ENCODE measurements at regions not wholly inside any gene's neighbourhood (a gene's known extent, or its start where the extent isn't known, plus 50 kb on each side); places are given as distances from the start of the nearest gene placed in this dataset.
"Not testable (repeated sequence)": the region's sequence is repeated elsewhere in the genome, so short reads cannot be mapped to it uniquely, and the experiment has no call there.

DNA sequence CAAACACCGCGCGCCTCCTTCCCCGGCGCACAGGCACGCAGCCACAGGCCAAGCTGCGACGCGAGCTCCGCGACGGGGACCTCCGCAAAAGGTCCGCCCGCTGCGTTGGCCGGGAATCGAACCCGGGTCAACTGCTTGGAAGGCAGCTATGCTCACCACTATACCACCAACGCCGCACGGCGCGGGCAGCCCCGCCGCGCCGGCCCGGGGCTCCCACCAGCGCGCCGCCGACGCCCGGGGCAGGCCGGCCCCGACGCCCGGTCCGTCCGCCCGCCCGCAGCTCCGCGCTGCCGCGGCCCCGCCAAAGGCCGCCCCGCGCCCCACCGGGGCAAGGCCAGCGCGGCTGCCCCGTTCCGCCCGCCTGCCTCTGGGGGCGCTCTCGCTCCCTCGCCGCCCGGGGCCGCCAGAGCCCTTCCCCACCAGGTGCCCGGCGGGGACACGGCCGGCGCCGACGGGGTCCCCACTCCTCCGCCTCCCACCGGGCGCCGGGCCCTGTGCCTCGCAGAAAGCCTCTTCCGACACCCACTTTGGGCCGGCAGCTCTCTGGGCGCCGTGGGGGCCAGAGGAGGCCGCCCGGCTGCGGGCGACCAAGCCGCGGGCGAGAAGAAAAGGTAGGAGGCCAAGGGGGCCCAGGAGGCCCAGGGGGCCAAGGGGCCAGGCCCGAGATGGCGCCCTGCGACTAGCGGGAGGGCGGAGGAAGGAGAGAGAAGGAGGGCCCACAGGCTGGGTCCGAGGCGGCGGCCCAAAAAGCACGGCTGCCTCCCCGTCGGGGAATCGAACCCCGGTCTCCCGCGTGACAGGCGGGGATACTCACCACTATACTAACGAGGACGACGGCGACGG lies 50.2 kb upstream of the FCGR2A start:
- H4K5ac ChIP-seq (ENCODE audit: insufficient read length, low read depth, low read length); H3K23ac ChIP-seq (ENCODE audit: insufficient read length); FAIRE-seq; H3K36me3 ChIP-seq (ENCODE audit: control insufficient read depth in 2 of 4, insufficient read depth in 4 of 4, low read length in 3 of 4); H3K18ac ChIP-seq (ENCODE audit: extremely low read depth, low read length); H4K8ac ChIP-seq (ENCODE audit: extremely low read depth, insufficient read depth, low read length); H3K4me3 ChIP-seq (ENCODE audit: extremely low read depth in 1 of 4, insufficient read depth in 2 of 4, low read depth in 3 of 4, low read length in 4 of 4); DNase-seq (ENCODE audit: low read depth in 1 of 2, low spot score in 2 of 2); H3K4me2 ChIP-seq (ENCODE audit: insufficient read depth in 1 of 2, low read depth in 2 of 2, low read length in 2 of 2); H3K23me2 ChIP-seq (ENCODE audit: low read depth, low read length); H2BK15ac ChIP-seq (ENCODE audit: low read length); H3K9ac ChIP-seq (replicated peaks in 1 of 4; ENCODE audit: extremely low read depth in 1 of 4, low read depth in 3 of 4, low read length in 3 of 4); H3K79me2 ChIP-seq (ENCODE audit: control insufficient read depth in 1 of 2, insufficient read depth in 2 of 2, low read length in 2 of 2); H2AK5ac ChIP-seq (ENCODE audit: low read depth, low read length); H3K79me1 ChIP-seq (ENCODE audit: low read depth, low read length); H4K20me1 ChIP-seq (replicated peaks in 1 of 2; ENCODE audit: control insufficient read depth in 1 of 2, insufficient read depth in 2 of 2, low read length in 2 of 2); H3K4me1 ChIP-seq (replicated peaks in 1 of 4; ENCODE audit: control insufficient read depth in 3 of 4, insufficient read depth in 4 of 4, low read length in 3 of 4); H3K27ac ChIP-seq (ENCODE audit: low read depth, low read length); H2AFZ ChIP-seq (ENCODE audit: low read length); POLR2A ChIA-PET (ENCODE audit: partially characterized antibody); CTCF ChIA-PET (ENCODE audit: partially characterized antibody); H2BK5ac ChIP-seq (ENCODE audit: low read depth, low read length); H4K91ac ChIP-seq (replicated peaks; ENCODE audit: insufficient read length, low read length); H3K4ac ChIP-seq (replicated peaks; ENCODE audit: insufficient read length, low read depth, low read length); H2BK20ac ChIP-seq (ENCODE audit: low read length); H2BK120ac ChIP-seq (replicated peaks; ENCODE audit: low read depth, low read length); H3K14ac ChIP-seq (ENCODE audit: insufficient read length); H3K9me3 ChIP-seq (ENCODE audit: insufficient read depth in 2 of 2, low read depth in 1 of 2, low read length in 1 of 2); H2BK12ac ChIP-seq (ENCODE audit: low read depth, low read length); H3K56ac ChIP-seq (replicated peaks; ENCODE audit: insufficient read length, low read depth, low read length): not testable (repeated sequence)
- H3K27me3 ChIP-seq (replicated peaks in 1 of 4; ENCODE audit: control insufficient read depth in 3 of 4, extremely low read depth in 1 of 4, insufficient read depth in 3 of 4, low read length in 3 of 4) = peaks cover 6 to 22% (median 15%) of the 10 kb centered on the region in 4 experiments
- WGBS, 2 experiments (ENCODE audit: extremely low coverage in 1 of 2, insufficient coverage in 1 of 2, insufficient read length in 1 of 2, insufficient replicate concordance in 2 of 2, low coverage in 1 of 2, low lambda C conversion rate in 2 of 2, missing lambda C conversion rate in 1 of 2) = no CpG with 5 or more reads among the region's 107 CpGs

Measured in H1 (cell line).